Smooth muscle cell (in vitro differentiated cells): ENCODE measurements at regions not wholly inside any gene's neighbourhood (a gene's known extent, or its start where the extent isn't known, plus 50 kb on each side); places are given as distances from the start of the nearest gene placed in this dataset.

Experiments
- DNase-seq: peaks from one replicate; lab custom pipeline; 2025; ENCODE audit not compliant: unreplicated experiment; lab: John Stamatoyannopoulos, UW
- H2AFZ ChIP-seq: fragments of 200-600 bp; sonication (generic); 2 replicates; pipeline ENCODE4 v1.6.0; 2016; ENCODE audit warnings: antibody characterized with exemption, low read depth, mild to moderate bottlenecking
- H3F3A ChIP-seq: fragments of 200-600 bp; sonication (generic); 2 replicates; pipeline ENCODE4 v1.6.0; 2017; ENCODE audit warnings: antibody characterized with exemption, low read depth
- H3K27ac ChIP-seq: fragments of 200-600 bp; sonication (generic); 2 replicates; pipeline ENCODE4 v1.5.1; 2016; ENCODE audit warnings: low read depth, mild to moderate bottlenecking
- H3K27me3 ChIP-seq: fragments of 200-600 bp; sonication (generic); 2 replicates; pipeline ENCODE4 v1.6.1; 2016; ENCODE audit warnings: low read depth, mild to moderate bottlenecking
- H3K36me3 ChIP-seq: fragments of 200-600 bp; sonication (generic); 2 replicates; pipeline ENCODE4 v1.5.1; 2016; ENCODE audit warnings: low read depth
- H3K4me1 ChIP-seq: fragments of 200-600 bp; sonication (generic); 2 replicates; pipeline ENCODE4 v1.5.1; 2016; ENCODE audit warnings: low read depth
- H3K4me2 ChIP-seq: fragments of 200-600 bp; sonication (generic); 2 replicates; pipeline ENCODE4 v1.6.0; 2016; ENCODE audit warnings: mild to moderate bottlenecking
- H3K4me3 ChIP-seq: fragments of 200-600 bp; sonication (generic); 2 replicates; pipeline ENCODE4 v1.5.1; 2016; ENCODE audit warnings: mild to moderate bottlenecking
- H3K79me2 ChIP-seq: fragments of 200-600 bp; sonication (generic); 2 replicates; pipeline ENCODE4 v1.6.0; 2016; ENCODE audit warnings: low read depth, mild to moderate bottlenecking
- H3K9ac ChIP-seq: fragments of 200-600 bp; sonication (generic); 2 replicates; pipeline ENCODE4 v1.6.0; 2016; ENCODE audit warnings: low read depth
- H3K9me3 ChIP-seq: fragments of 200-600 bp; sonication (generic); replicated peaks from 2 replicates; pipeline ENCODE4 v1.5.1; 2016; ENCODE audit warnings: low read depth
- H4K20me1 ChIP-seq: fragments of 200-600 bp; sonication (generic); 2 replicates; pipeline ENCODE4 v1.6.0; 2016; ENCODE audit warnings: low read depth
- WGBS: methylation state at CpG from one replicate; pipeline ENCODE4 v1.1.7; 2016; ENCODE audit warnings: low lambda C conversion rate; 5-methylcytosine and 5-hydroxymethylcytosine counted together
- TF ChIP-seq, protein P1 (sequence below): fragments of 200-600 bp; sonication (generic); IDR thresholded peaks from 2 replicates; pipeline ENCODE4 v1.5.1; 2017; ENCODE audit warnings: borderline replicate concordance, mild to moderate bottlenecking, antibody characterized with exemption; ENCODE audit not compliant: insufficient read depth, poor library complexity, severe bottlenecking

GRCh38 chr14:94903883-94904282, 134.0 kb upstream of the GSC start:
- H3K36me3 ChIP-seq = no peaks in the 10 kb centered on the region
- no peak overlapping the region for H2AFZ ChIP-seq
- no peak overlapping the region for H3K4me3 ChIP-seq
- H3K79me2 ChIP-seq = no peaks in the 10 kb centered on the region
- H3K27me3 ChIP-seq = no peaks in the 10 kb centered on the region
- no peak overlapping the region for H3K4me2 ChIP-seq
- no peaks in the 10 kb centered on the region for H4K20me1 ChIP-seq
- H3K4me1 ChIP-seq = no peaks in the 10 kb centered on the region
- TF ChIP-seq, protein P1, sequence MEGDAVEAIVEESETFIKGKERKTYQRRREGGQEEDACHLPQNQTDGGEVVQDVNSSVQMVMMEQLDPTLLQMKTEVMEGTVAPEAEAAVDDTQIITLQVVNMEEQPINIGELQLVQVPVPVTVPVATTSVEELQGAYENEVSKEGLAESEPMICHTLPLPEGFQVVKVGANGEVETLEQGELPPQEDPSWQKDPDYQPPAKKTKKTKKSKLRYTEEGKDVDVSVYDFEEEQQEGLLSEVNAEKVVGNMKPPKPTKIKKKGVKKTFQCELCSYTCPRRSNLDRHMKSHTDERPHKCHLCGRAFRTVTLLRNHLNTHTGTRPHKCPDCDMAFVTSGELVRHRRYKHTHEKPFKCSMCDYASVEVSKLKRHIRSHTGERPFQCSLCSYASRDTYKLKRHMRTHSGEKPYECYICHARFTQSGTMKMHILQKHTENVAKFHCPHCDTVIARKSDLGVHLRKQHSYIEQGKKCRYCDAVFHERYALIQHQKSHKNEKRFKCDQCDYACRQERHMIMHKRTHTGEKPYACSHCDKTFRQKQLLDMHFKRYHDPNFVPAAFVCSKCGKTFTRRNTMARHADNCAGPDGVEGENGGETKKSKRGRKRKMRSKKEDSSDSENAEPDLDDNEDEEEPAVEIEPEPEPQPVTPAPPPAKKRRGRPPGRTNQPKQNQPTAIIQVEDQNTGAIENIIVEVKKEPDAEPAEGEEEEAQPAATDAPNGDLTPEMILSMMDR = no peak
- no peak overlapping the region for H3K27ac ChIP-seq
- no peak overlapping the region for H3K9ac ChIP-seq
- H3K9me3 ChIP-seq = no peaks in the 10 kb centered on the region
- DNase-seq = no peak
- 95% methylated on average over 3 of the region's 3 CpGs for WGBS
- no peaks in the 10 kb centered on the region for H3F3A ChIP-seq

DNA sequence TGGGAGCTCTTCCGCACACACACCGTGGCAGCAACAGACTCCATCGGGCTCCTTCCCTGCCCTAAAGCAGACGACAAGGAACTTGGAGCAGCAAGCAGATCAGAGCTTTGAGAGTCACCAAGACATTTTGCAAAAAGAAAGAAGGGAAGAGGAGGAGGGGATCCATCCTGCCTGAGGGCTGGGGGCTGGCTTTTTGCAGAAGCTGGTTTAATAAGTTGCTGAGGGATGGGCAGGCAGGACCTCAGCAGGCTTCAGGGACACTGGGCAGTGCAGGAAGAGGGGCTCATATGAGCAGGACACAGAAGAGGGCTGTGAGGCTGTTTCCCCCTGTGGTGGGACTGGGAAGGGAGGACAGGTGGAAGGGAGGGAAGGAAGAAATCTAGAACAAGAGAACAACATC, 133.4 kb upstream of the GSC start:
- H3K36me3 ChIP-seq = no peaks in the 10 kb centered on the region
- H3K4me1 ChIP-seq = no peaks in the 10 kb centered on the region
- no peak overlapping the region for H2AFZ ChIP-seq
- no peaks in the 10 kb centered on the region for H3F3A ChIP-seq
- H4K20me1 ChIP-seq = no peaks in the 10 kb centered on the region
- no peak overlapping the region for H3K4me3 ChIP-seq
- no peaks in the 10 kb centered on the region for H3K27me3 ChIP-seq
- H3K4me2 ChIP-seq = no peak overlapping the region
- H3K79me2 ChIP-seq = no peaks in the 10 kb centered on the region
- no peak for DNase-seq
- 91% methylated on average over 4 of the region's 4 CpGs for WGBS
- H3K27ac ChIP-seq = no peak overlapping the region
- no peaks in the 10 kb centered on the region for H3K9me3 ChIP-seq
- TF ChIP-seq, protein P1 = no peak
- H3K9ac ChIP-seq = no peak overlapping the region

- Histone ChIP-seq H4K20me1 (no peaks in the 10 kb centered on the region), H3K9ac (no peak overlapping the region), H3K4me2 (no peak overlapping the region), H3K4me1 (no peaks in the 10 kb centered on the region), H3K4me3 (no peak overlapping the region), H3F3A (no peaks in the 10 kb centered on the region), H3K27me3 (no peaks in the 10 kb centered on the region), H3K9me3 (no peaks in the 10 kb centered on the region), H2AFZ (no peak overlapping the region), H3K36me3 (no peaks in the 10 kb centered on the region), H3K79me2 (no peaks in the 10 kb centered on the region), H3K27ac (no peak overlapping the region)
- TF ChIP-seq, protein P1 = no peak
- no peak for DNase-seq
- WGBS = 79% methylated on average over 4 of the region's 4 CpGs
Observed at GRCh38 chr14:94897561-94897960, 127.6 kb upstream of the GSC start.

- Histone ChIP-seq H3K27ac (no peak overlapping the region), H2AFZ (no peak overlapping the region), H3K4me3 (no peak overlapping the region), H3K4me1 (no peaks in the 10 kb centered on the region), H3K4me2 (no peak overlapping the region), H3K9me3 (no peaks in the 10 kb centered on the region), H4K20me1 (no peaks in the 10 kb centered on the region), H3K27me3 (no peaks in the 10 kb centered on the region), H3K36me3 (no peaks in the 10 kb centered on the region), H3K79me2 (no peaks in the 10 kb centered on the region), H3K9ac (no peak overlapping the region), H3F3A (no peaks in the 10 kb centered on the region)
- TF ChIP-seq, protein P1 = no peak
- no peak for DNase-seq
- 62% methylated on average over 6 of the region's 6 CpGs for WGBS
Observed at GRCh38 chr14:94897082-94897481, 127.2 kb upstream of the GSC start.
